OCI-LY1 (cell line): ENCODE measurements at regions not wholly inside any gene's neighbourhood (a gene's known extent, or its start where the extent isn't known, plus 50 kb on each side); places are given as distances from the start of the nearest gene placed in this dataset.

Experiments
- H2AFZ ChIP-seq: fragments of 200-600 bp; sonication (generic), shearing (Covaris generic); 2 replicates; pipeline ENCODE4 v1.6.0; 2014; ENCODE audit warnings: antibody characterized with exemption, mild to moderate bottlenecking, low read length
- H3F3A ChIP-seq: fragments of 200-600 bp; sonication (generic), shearing (Covaris generic); 2 replicates; pipeline ENCODE4 v1.6.0; 2014; ENCODE audit warnings: mild to moderate bottlenecking, antibody characterized with exemption, low read length, moderate library complexity; ENCODE audit not compliant: insufficient read depth
- H3K27ac ChIP-seq: fragments of 200-600 bp; sonication (generic); 2 replicates; pipeline ENCODE4 v1.5.1; 2014; ENCODE audit warnings: low read length, mixed run types, mild to moderate bottlenecking, low read depth; ENCODE audit not compliant: poor library complexity, severe bottlenecking
- H3K27me3 ChIP-seq: fragments of 200-600 bp; sonication (generic); 2 replicates; pipeline ENCODE4 v1.6.0; 2014; ENCODE audit warnings: antibody characterized with exemption, mild to moderate bottlenecking, low read length, moderate library complexity; ENCODE audit not compliant: insufficient read depth
- H3K36me3 ChIP-seq: fragments of 200-600 bp; sonication (generic); 2 replicates; pipeline ENCODE4 v1.6.1; 2014; ENCODE audit warnings: mild to moderate bottlenecking, antibody characterized with exemption, low read length, moderate library complexity, mixed read lengths; ENCODE audit not compliant: insufficient read depth
- H3K4me1 ChIP-seq: fragments of 200-600 bp; sonication (generic); 2 replicates; pipeline ENCODE4 v1.5.1; 2014; ENCODE audit warnings: mild to moderate bottlenecking, low read length, moderate library complexity; ENCODE audit not compliant: insufficient read depth, severe bottlenecking
- H3K4me2 ChIP-seq: fragments of 200-600 bp; sonication (generic), shearing (Covaris generic); 2 replicates; pipeline ENCODE4 v1.6.1; 2014; ENCODE audit warnings: low read length
- H3K4me3 ChIP-seq: fragments of 200-600 bp; sonication (generic); 2 replicates; pipeline ENCODE4 v1.5.1; 2014; ENCODE audit warnings: low read length, low read depth, mild to moderate bottlenecking, mixed read lengths; ENCODE audit not compliant: poor library complexity, severe bottlenecking
- H3K79me2 ChIP-seq: fragments of 200-600 bp; shearing (Covaris generic); 2 replicates; pipeline ENCODE4 v1.6.1; 2016; ENCODE audit warnings: mixed run types, low read length, mixed read lengths; ENCODE audit not compliant: insufficient read depth
- H3K9ac ChIP-seq: fragments of 200-600 bp; sonication (generic), shearing (Covaris generic); 2 replicates; pipeline ENCODE4 v1.6.1; 2014; ENCODE audit warnings: mild to moderate bottlenecking, low read length, mixed read lengths
- H3K9me2 ChIP-seq: fragments of 200-600 bp; sonication (generic), shearing (Covaris generic); 2 replicates; pipeline ENCODE4 v1.6.1; 2014; ENCODE audit warnings: low read depth, mild to moderate bottlenecking, low read length, mixed read lengths
- H3K9me3 ChIP-seq: fragments of 200-600 bp; shearing (Covaris generic); 2 replicates; pipeline ENCODE4 v1.6.1; 2014; ENCODE audit warnings: low read length, mixed read lengths
- H4K20me1 ChIP-seq: fragments of 200-600 bp; sonication (generic), shearing (Covaris generic); 2 replicates; pipeline ENCODE4 v1.6.0; 2016; ENCODE audit warnings: mild to moderate bottlenecking, low read length; ENCODE audit not compliant: insufficient read depth
- EZH2 ChIP-seq: fragments of 200-600 bp; sonication (generic), shearing (Covaris generic); IDR thresholded peaks from 2 replicates; pipeline ENCODE4 v1.8.0; 2017; ENCODE audit warnings: borderline replicate concordance, mixed run types, mild to moderate bottlenecking, antibody characterized with exemption, low read length, moderate library complexity, mixed read lengths
- TF ChIP-seq, protein P1 (sequence below): fragments of 200-600 bp; sonication (generic), shearing (Covaris generic); IDR thresholded peaks from 2 replicates; pipeline ENCODE4 v1.5.1; 2017; ENCODE audit warnings: mild to moderate bottlenecking, antibody characterized with exemption, low read length, moderate library complexity, mixed read lengths

GRCh38 chr9:22279636-22280035 lies 167.0 kb upstream of the DMRTA1 start:
- no peaks in the 10 kb centered on the region for H3K27me3 ChIP-seq
- H3K27ac ChIP-seq, result no peak overlapping the region
- H3K9me3 ChIP-seq, result no peaks in the 10 kb centered on the region
- no peaks in the 10 kb centered on the region for H3F3A ChIP-seq
- H3K4me2 ChIP-seq, result no peak overlapping the region
- TF ChIP-seq, protein P1, sequence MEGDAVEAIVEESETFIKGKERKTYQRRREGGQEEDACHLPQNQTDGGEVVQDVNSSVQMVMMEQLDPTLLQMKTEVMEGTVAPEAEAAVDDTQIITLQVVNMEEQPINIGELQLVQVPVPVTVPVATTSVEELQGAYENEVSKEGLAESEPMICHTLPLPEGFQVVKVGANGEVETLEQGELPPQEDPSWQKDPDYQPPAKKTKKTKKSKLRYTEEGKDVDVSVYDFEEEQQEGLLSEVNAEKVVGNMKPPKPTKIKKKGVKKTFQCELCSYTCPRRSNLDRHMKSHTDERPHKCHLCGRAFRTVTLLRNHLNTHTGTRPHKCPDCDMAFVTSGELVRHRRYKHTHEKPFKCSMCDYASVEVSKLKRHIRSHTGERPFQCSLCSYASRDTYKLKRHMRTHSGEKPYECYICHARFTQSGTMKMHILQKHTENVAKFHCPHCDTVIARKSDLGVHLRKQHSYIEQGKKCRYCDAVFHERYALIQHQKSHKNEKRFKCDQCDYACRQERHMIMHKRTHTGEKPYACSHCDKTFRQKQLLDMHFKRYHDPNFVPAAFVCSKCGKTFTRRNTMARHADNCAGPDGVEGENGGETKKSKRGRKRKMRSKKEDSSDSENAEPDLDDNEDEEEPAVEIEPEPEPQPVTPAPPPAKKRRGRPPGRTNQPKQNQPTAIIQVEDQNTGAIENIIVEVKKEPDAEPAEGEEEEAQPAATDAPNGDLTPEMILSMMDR, result no peak
- TF ChIP-seq EZH2, result no peak
- no peak overlapping the region for H3K4me3 ChIP-seq
- no peak overlapping the region for H2AFZ ChIP-seq
- no peaks in the 10 kb centered on the region for H3K79me2 ChIP-seq
- H4K20me1 ChIP-seq, result no peaks in the 10 kb centered on the region
- H3K4me1 ChIP-seq, result no peaks in the 10 kb centered on the region
- no peak overlapping the region for H3K9ac ChIP-seq
- no peaks in the 10 kb centered on the region for H3K36me3 ChIP-seq
- H3K9me2 ChIP-seq, result no peaks in the 10 kb centered on the region

GRCh38 chr9:22285066-22285465 lies 161.6 kb upstream of the DMRTA1 start:
- no peaks in the 10 kb centered on the region for H3K36me3 ChIP-seq
- H3K9me2 ChIP-seq, result no peaks in the 10 kb centered on the region
- no peaks in the 10 kb centered on the region for H3F3A ChIP-seq
- H3K4me2 ChIP-seq, result no peak overlapping the region
- H3K9me3 ChIP-seq, result no peaks in the 10 kb centered on the region
- H3K4me1 ChIP-seq, result no peaks in the 10 kb centered on the region
- H3K27me3 ChIP-seq, result no peaks in the 10 kb centered on the region
- TF ChIP-seq, protein P1, result no peak
- no peak for TF ChIP-seq EZH2
- H4K20me1 ChIP-seq, result no peaks in the 10 kb centered on the region
- H3K79me2 ChIP-seq, result no peaks in the 10 kb centered on the region
- no peak overlapping the region for H3K27ac ChIP-seq
- H3K4me3 ChIP-seq, result no peak overlapping the region
- H2AFZ ChIP-seq, result no peak overlapping the region
- H3K9ac ChIP-seq, result no peak overlapping the region

DNA sequence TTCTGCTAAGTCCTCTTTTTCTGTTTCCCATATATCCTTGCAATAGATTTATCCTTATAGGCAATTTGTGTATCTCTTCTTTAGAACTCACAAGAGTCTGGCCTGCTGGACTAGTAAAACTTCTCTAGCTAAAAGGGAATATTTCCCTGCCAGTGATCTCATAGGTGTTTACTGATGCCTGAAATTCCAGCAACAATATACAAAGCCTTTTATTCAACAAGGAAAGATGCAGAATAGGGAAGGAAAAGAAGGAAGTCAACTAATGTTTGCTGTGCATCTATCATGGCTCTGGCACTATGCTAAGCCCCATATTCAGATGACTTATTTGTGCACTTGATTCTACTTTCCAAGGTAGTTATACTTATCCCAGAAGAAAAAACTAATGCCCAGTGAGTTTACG lies 160.0 kb upstream of the DMRTA1 start:
- no peaks in the 10 kb centered on the region for H3K9me2 ChIP-seq
- H3K9ac ChIP-seq, result no peak overlapping the region
- no peaks in the 10 kb centered on the region for H3K36me3 ChIP-seq
- H3F3A ChIP-seq, result no peaks in the 10 kb centered on the region
- no peak overlapping the region for H3K4me3 ChIP-seq
- no peaks in the 10 kb centered on the region for H3K9me3 ChIP-seq
- no peaks in the 10 kb centered on the region for H3K4me1 ChIP-seq
- no peaks in the 10 kb centered on the region for H3K79me2 ChIP-seq
- H4K20me1 ChIP-seq, result no peaks in the 10 kb centered on the region
- H3K27ac ChIP-seq, result no peak overlapping the region
- no peak overlapping the region for H2AFZ ChIP-seq
- H3K4me2 ChIP-seq, result no peak overlapping the region
- TF ChIP-seq, protein P1, result no peak
- no peak for TF ChIP-seq EZH2
- H3K27me3 ChIP-seq, result no peaks in the 10 kb centered on the region
